Activated CD8-positive, alpha-beta memory T cell treated with anti-CD3 and anti-CD28 coated beads, Interleukin-2, amount 10 ng/mL, durations not matched to agents 7 days and 5 days (primary cell): ENCODE measurements at regions not wholly inside any gene's neighbourhood (a gene's known extent, or its start where the extent isn't known, plus 50 kb on each side); places are given as distances from the start of the nearest gene placed in this dataset.
"Not testable (repeated sequence)": the region's sequence is repeated elsewhere in the genome, so short reads cannot be mapped to it uniquely, and the experiment has no call there.

Experiments
- ATAC-seq: fragments of 150-1000 bp; cut with Tn5 transposase; one replicate; pipeline ENCODE4 v1.10.0; 2021; ENCODE audit warnings: moderate library complexity
- CTCF ChIA-PET: fragments of 350-600 bp; sonication (Branson Sonifier 250); formaldehyde crosslinking; loops from one replicate; lab custom pipeline; 2021; ENCODE audit warnings: antibody characterized with exemption; lab: Charles Lee
- DNase-seq: peaks from one replicate; pipeline ENCODE4 v3.0.0-alpha.2; 2020
- H3K27ac Mint-ChIP-seq: one replicate; pipeline ENCODE4 v1.8.0; 2021; ENCODE audit warnings: mild to moderate bottlenecking, mixed read lengths
- H3K27me3 Mint-ChIP-seq: one replicate; pipeline ENCODE4 v1.8.0; 2021; ENCODE audit warnings: mixed read lengths
- H3K36me3 Mint-ChIP-seq: one replicate; pipeline ENCODE4 v1.8.0; 2021; ENCODE audit warnings: mild to moderate bottlenecking, mixed read lengths
- H3K4me1 Mint-ChIP-seq: one replicate; pipeline ENCODE4 v1.8.0; 2021; ENCODE audit warnings: mixed read lengths
- H3K4me3 Mint-ChIP-seq: one replicate; pipeline ENCODE4 v1.8.0; 2021; ENCODE audit warnings: mild to moderate bottlenecking, moderate library complexity, mixed read lengths
- H3K9me3 Mint-ChIP-seq: one replicate; pipeline ENCODE4 v1.8.0; 2022; ENCODE audit warnings: low read depth, mixed read lengths

DNA sequence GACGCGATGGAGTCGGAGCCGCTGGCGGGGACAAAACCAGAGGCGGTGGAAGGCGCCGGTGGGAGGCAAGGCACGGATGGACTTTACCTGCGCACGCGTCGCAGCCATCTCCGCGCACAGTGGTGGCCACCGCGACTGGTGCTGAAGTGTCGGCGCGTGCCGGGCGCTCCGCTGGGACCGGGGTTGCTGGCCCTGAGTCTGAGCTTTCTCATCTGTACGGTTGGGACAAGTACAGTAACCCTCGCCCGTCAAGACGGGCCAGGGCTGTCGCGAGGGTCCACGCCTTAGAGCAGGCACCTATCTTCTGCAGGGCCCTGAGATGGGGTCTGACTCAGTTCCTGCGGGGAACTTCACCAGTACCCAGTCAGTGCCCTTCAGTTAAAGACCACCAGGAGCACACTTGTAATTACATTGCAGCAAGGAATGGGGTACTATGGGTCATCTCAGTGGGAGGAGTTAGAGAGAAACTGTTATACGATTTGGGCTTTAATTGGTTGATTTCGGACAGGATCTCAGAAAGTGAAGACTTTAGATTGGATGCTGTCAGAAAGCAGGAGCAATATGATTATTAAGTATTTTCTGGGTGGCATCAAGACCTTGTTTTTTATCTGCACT is 385.6 kb downstream of the SPATA31A6 start:
- ATAC-seq, H3K27me3 Mint-ChIP-seq, H3K4me3 Mint-ChIP-seq, H3K9me3 Mint-ChIP-seq, CTCF ChIA-PET, H3K27ac Mint-ChIP-seq, H3K4me1 Mint-ChIP-seq, DNase-seq, H3K36me3 Mint-ChIP-seq: not testable (repeated sequence)

DNA sequence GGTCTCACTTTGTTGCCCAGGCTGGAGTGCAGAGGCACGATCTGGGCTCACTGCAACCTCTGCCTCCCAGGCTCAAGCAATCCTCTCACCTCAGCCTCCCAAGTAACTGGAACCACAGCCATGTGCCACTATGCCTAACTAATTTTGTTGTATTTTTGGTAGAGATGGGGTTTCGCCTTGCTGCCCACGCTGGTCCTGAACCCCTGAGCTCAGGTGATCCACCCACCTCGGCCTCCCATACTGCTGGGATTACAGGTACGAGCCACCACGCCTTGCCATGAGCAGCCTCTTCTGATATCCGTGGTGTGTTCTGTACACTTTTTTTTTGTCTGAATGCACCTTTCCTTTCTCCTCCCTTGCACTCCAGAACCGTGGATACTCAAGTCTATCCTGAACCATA is 394.4 kb downstream of the SPATA31A6 start:
- H3K4me1 Mint-ChIP-seq, H3K9me3 Mint-ChIP-seq, H3K36me3 Mint-ChIP-seq, CTCF ChIA-PET, H3K27me3 Mint-ChIP-seq, H3K4me3 Mint-ChIP-seq, ATAC-seq, H3K27ac Mint-ChIP-seq: not testable (repeated sequence)
- DNase-seq, result peak; percentile 7
